22Rv1 (cell line): ENCODE measurements at regions not wholly inside any gene's neighbourhood (a gene's known extent, or its start where the extent isn't known, plus 50 kb on each side); places are given as distances from the start of the nearest gene placed in this dataset.

Experiments
- H3K27ac ChIP-seq: fragments of 450-650 bp; 2 replicates; pipeline ENCODE4 v1.5.1; 2017
- ZFX ChIP-seq: fragments of 450-650 bp; IDR thresholded peaks from 2 replicates; pipeline ENCODE4 v1.6.1; 2017; ENCODE audit warnings: antibody characterized with exemption, borderline replicate concordance
- TF ChIP-seq, protein P1 (sequence below): fragments of 450-650 bp; IDR thresholded peaks from 2 replicates; pipeline ENCODE4 v1.5.1; 2017; ENCODE audit warnings: mild to moderate bottlenecking

DNA sequence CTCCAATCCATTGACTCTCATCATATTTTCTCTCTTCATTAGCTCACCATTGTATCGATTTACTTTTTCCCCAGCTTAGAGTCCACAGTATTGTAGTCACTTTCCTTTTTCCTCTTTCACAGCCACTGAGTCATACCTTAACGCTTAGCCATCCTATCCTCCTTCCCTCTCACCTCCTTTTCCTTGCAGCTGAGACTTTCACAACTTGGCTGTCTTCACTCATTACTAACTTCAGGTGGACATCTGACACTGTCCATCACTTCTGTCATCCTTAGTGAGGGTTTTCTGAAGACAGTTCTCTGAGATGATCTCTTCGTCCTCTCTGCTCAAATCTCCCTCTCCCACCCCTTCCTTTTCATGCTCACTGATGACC lies 70.5 kb upstream of the ESX1 start:
- H3K27ac ChIP-seq, result no peak overlapping the region
- TF ChIP-seq, protein P1, sequence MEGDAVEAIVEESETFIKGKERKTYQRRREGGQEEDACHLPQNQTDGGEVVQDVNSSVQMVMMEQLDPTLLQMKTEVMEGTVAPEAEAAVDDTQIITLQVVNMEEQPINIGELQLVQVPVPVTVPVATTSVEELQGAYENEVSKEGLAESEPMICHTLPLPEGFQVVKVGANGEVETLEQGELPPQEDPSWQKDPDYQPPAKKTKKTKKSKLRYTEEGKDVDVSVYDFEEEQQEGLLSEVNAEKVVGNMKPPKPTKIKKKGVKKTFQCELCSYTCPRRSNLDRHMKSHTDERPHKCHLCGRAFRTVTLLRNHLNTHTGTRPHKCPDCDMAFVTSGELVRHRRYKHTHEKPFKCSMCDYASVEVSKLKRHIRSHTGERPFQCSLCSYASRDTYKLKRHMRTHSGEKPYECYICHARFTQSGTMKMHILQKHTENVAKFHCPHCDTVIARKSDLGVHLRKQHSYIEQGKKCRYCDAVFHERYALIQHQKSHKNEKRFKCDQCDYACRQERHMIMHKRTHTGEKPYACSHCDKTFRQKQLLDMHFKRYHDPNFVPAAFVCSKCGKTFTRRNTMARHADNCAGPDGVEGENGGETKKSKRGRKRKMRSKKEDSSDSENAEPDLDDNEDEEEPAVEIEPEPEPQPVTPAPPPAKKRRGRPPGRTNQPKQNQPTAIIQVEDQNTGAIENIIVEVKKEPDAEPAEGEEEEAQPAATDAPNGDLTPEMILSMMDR, result no peak
- no peak for TF ChIP-seq ZFX

DNA sequence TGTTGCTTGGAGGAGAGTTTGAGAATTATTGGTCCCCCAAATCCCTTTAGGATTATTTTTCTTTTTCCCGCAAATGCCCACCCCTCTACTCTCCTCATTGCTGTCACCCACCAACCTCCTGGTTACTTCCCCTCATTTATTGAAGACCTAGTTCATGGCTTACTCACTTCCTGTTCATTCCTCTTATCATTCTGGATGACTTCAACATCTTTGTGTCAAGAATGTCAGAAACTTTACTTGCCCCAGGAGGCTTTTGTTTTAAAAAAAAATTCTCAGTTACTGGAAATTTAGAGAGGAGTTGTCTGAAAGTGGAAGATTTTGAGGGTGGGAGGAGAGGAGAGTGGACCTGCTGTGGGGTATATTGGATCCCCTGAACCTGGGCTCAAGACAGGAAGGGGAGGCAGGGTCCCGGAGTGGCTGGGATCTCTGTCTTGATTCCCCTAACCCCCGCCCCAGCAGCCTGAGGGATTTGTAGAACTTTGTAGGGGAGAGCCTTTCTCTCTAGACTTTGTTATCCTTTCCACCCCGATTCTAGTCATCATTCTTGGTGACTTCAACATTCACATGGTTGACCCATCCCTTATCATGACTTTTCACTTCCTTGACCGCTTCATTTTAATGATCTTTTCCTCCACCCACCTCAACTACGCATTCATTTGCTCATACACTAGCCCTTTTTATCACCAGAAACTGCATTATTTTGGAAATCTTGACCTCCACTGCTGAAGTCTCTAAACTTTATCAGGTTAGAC lies 69.9 kb upstream of the ESX1 start:
- TF ChIP-seq, protein P1, result no peak
- no peak for TF ChIP-seq ZFX
- H3K27ac ChIP-seq, result no peak overlapping the region

DNA sequence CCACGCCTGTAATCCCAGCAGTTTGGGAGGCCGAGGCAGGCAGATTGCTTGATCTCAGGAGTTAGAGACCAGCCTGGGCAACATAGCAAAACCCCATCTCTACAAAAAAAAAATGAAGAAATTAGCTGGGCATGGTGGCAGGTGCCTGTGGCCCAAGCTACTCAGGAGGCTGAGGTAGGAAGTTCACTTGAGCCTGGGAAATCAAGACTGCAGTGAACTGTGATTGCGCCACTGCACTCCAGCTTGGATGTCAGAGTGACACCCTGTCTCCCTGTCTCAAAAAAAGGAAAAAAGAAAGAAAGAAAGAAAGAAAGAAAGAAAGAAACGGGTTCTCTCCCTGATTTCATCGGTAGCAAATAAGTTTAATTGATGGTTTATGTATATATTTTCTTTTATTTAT lies 64.6 kb upstream of the ESX1 start:
- TF ChIP-seq, protein P1, result no peak
- TF ChIP-seq ZFX, result no peak
- H3K27ac ChIP-seq, result no peak overlapping the region

DNA sequence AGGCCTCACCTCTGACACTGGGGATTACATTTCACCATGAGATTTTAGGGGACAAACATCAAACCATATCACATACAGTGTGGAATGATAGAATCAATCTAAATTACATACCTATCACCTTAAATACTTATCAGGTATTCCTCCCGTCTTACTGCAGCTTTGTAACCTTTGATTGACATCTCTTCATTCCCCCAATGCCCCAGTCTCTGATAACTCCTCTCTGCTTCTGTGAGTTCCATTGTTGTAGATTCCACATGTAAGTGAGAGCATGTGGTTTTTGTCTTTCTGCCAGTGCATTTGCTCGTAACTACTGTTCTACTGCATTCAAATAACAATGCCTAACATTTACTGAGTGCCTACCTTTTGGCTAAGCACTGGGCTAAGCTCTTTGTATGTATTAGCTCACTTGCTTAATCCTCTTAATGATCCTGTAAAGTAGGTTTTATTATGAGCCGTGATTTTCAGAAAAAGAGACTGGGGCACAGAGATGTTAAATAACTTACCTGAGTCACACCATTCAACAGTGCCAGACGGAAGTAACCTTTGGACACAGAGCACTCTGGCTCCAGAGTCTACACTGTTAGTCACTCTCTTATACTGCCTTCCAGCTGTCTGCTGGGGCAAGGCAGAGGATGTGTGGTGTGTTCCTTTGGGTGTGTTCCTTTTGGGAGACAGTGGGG lies 63.7 kb upstream of the ESX1 start:
- TF ChIP-seq, protein P1, result no peak
- no peak for TF ChIP-seq ZFX
- peak overlapping the region; percentile 40 for H3K27ac ChIP-seq

DNA sequence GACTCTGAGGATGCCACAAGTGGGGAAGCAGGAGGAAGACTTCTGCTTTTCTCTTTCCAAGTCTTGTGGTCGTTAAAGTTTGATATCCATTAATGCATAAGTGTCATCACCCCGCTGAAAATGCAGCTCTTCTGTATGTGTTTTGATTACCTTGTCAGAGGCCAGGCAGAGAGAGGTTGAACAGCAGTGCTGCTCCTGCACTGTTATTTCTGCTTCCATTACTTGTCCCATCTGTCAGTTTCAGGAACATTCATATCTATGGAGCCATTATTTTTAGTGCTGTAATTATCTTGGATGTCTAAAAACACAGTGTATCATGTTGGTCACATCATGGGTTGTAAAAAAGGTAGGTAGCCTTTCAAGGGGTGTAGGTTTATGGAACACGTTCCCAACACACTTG lies 62.0 kb upstream of the ESX1 start:
- TF ChIP-seq, protein P1, result no peak
- no peak for TF ChIP-seq ZFX
- H3K27ac ChIP-seq, result no peak overlapping the region

DNA sequence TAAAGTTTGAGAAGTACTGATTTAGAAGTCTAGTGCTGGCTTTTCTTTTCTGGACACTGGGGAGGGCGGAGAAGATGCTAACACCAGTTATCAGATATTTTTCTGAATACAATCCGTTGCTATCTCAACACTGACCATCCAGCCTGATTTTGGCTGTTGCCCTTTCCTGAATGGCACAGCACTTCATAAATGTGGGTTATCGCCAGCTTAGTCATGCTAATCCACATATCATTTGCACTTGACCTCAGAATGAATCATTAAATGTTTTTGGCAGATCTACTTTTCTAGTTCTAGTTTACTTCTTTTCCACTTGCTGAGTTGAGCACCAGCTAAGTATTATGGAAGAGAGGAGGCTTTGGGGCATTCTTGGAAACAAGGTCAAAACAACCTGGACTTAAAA lies 60.8 kb upstream of the ESX1 start:
- TF ChIP-seq, protein P1, result no peak
- no peak for TF ChIP-seq ZFX
- no peak overlapping the region for H3K27ac ChIP-seq

DNA sequence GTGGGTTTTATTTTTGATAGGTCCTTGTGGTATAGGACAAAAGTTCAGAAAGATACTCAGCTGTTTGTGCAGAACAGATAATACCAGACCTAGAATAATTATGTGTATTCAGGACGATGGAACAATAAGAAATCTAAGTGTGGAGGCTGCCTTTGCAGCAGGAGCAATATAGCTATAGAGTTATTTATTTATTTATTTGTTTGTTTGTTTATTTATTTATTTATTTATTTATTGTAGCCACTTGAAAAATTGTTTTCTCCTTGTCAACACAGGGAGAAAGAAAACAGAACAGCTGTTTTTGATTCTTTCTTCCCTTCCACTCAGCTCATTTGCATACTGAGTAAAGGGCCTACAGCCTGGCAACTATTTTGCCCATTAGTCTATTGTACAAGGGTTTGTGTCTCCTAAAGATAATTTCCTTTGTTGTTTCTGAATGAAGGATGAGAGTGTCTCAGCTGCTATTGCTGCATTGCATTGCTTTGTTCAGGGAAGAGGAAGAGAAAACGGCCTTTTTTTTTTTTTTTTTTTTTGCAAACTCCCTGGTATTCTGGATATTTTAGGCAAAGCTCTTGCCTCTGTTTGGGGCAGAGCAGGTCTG lies 56.0 kb upstream of the ESX1 start:
- no peak for TF ChIP-seq ZFX
- TF ChIP-seq, protein P1, result no peak
- H3K27ac ChIP-seq, result no peak overlapping the region
